ENCODE measurements at regions not wholly inside any gene's neighbourhood (a gene's known extent, or its start where the extent isn't known, plus 50 kb on each side); places are given as distances from the start of the nearest gene placed in this dataset.

DNA sequence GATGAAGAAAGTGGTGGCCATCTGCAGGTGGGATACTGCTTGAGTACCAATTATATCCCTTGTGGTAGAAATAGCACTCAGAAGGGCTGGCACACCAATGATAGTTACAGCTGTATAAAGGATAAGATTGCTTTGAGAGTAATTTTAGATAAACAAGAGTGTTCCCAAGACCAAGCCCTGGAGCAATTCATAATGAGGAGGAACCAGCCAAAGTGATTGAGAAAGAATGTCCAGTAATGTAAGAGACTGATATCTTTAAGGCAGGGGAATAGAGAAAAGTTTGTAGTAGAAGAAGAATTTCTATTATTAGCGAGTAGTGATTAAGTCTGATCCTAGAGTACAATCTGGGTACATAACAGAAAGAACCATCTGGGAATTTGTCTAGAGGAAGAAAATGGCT, 945.1 kb downstream of the OTOL1 start:
- no peak for FAIRE-seq

DNA sequence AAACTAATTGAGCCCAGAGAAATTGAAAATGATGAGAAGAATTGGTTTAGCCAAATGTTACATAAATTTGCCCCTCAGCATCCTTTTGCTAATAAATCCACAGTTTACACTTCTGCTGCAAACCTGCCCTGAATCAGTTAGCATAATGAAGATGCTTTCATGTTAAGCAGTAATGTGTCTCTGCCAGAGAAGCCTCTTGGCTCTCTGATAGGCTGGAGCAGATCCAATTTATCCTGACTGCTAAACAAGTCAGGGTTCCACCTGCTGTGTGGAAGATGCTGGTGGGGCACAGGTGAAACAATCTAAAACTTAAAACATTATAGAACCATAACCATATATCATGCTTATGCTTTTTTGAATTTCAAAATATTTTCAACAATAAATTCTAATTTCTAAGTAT, 946.8 kb downstream of the OTOL1 start:
- no peak for FAIRE-seq

DNA sequence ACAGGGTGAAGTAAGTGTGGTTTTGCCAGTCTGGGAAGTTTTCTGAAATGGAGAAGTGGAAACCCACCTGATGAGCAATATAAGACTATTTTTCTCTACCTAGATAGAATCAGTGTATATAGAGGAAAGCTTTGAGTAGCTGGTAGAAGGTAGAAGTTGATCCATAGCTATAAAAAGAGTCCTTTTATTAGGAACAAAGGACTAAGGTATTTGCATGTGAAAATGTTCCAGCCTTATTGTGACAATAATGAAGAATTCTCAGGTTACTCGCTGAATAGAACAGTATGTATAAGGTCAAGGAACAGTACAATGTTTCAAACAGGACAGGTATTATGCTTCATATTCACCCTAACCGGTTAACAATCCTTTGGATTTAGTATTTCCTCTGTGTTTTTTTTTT, 972.2 kb downstream of the OTOL1 start:
- FAIRE-seq, result no peak

DNA sequence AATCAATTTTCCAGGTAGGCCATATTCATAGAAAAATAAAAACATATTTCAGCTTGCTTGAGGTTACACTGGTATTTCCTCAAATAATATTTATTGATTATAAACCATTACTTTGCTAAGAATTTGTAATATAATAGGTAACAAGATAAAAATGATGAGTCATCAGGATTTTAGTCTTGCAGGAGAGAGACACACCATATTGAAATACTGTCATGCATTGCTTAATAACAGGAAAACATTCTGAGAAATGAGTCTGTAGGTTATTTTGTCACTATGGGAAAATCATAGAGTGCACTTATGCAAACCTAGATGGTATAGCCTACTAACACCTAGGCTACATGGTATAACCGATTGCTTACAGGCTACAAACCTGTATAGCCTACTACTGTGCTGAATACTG, 990.5 kb downstream of the OTOL1 start:
- FAIRE-seq, result no peak

DNA sequence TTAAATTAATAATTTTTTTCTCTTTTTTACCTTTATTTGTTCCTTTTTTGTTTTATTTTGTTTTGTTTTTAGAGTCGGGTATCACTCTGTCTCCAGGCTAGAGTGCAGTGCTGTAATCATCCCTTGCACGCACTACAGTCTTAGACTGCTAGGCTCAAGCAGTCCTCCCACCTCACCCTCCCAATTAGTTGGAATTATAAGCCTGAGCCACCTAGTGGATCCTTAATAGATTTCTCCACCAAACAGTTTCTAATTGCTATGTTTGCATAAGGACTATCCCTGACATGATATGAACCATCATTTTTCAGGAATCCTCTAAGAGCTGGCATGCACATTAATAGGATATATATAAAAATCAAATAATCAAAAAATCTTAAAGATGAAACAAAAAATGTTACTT, 993.2 kb downstream of the OTOL1 start:
- no peak for FAIRE-seq

DNA sequence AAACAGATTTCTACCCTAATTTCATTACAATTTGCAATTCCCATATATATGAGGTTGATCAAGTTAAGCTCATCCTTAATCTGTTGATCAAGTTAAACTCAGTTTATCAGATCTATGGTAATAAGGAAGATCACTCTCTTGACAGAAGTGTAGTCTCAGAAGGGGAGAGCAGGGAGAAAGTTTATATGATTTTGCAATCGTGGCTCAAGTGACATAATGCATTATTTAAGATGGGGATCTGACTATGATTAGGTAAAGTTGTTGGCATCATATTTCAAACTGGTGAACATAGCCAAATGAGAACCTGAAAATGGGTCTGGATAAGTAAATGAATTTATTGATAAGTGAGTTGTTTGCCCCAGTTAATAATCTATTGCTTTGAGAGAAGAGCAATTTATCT, 995.3 kb downstream of the OTOL1 start:
- no peak for FAIRE-seq

DNA sequence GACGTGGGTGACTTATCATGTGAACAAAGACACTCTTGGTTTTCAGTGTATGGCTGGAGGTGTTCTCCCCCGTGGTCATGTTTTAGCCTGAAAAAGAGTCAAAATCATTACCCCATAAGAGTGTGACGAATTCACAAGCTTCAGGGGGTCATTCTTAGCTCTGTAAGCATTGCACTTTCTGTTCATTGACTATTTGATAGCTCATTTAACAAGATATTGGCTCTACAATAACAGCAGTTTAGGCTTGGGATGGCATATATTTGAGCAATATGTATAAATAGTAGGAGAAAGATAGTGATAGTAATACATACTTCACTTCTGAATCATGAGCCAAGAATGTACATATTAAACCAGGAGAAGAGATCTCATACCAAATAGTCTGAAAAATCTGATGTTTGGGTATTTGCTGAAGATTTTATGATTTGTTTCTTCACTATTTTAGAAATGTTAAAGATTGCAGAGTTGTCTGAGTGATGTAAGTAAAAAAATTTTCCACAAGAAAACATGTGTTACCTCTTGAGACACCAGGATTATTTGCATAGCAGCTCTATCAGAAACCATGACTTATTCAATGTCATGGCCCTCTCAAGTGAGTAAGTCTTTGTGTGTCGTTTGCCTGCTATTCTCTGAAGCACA, 996.0 kb downstream of the OTOL1 start:
- FAIRE-seq, result no peak

DNA sequence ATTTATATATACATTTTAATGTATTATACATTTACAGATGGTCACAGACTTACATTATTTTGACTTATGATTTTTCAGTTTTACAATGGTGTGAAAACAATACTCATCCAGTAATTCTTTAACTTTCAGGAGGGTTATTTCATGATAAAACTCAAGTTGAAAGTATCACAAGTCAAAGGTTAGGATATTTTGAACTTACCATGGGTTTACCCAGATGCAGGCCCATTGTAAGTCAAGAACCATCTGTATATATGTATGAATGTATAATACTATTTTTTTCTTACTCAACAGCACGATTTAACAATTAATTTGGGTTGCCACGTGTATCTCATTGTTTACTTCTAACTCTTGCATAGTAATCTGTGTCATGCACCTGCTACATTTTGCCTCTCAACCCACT, 1002.0 kb downstream of the OTOL1 start:
- no peak for FAIRE-seq

DNA sequence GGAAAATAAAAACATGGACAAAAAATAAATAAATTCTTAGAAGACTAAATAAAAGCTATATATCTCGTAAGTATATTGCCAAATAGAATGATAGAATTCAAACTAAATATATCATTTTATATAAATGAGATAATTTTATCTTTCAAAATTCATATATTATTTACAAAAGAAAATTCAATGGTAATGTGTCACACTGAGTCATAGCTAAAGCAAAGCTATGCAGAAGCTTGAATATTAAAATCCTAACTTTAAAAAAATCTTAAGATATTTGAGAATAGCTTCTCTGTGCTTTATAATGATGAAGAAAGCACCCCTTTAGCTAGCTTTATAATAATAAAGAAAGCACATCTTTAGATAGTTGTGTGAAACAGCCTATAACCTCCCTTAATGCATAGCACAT, 1010.8 kb downstream of the OTOL1 start:
- no peak for FAIRE-seq

DNA sequence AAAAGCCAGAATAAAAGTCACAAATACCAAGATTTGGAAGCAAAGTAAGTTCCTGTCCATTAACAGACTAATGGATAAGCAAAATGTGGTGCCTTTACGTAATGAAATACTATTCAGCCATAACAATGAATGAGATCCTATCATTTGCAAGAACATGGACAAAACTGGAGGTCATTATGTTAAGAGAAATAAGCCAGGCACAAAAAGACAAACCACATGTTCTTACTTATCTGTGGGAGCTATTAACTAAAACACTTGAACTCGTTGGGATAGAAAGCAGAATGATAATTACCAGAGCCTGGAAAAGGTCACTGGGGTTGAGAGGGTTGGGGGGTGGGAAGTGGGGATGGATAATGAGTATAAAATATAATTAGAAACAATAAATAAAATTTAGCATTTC, 1015.9 kb downstream of the OTOL1 start:
- FAIRE-seq, result no peak

DNA sequence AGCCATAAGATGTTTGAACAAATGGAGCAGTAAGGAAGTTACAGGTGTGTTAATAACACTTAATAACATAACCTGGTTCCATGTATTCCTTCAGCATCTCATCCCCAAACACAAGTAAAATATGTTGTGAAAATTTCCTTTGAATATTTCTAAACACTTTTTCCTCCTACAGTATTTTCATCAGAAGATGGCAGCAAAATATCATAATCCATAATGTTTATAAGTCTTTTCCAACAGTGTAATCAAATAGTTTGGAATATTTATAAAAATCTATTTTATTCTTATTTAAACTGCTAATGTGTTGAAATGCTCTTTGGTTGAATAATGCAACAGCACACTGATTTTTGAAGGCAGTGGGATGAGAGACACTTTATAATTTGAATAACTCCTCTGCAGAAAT, 1020.5 kb downstream of the OTOL1 start:
- FAIRE-seq, result no peak

DNA sequence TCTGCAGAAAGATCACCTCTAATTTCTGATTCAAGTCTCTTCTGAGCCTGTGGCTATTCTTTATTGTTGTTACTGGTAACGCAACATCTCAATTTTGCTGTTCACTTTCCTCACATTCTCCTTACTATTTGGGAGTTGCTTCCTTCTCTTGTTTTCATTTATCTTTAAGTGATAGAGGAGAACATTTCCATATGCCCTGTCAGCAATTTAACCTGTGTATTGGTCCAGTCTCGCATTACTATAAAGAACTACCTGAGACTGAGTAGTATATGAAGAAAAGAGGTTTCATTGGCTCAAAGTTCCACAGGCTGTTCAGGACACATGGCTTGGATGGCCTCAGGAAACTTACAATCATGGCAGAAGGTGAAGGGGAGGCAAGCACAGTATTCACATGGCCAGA, 1025.1 kb downstream of the OTOL1 start:
- no peak for FAIRE-seq

DNA sequence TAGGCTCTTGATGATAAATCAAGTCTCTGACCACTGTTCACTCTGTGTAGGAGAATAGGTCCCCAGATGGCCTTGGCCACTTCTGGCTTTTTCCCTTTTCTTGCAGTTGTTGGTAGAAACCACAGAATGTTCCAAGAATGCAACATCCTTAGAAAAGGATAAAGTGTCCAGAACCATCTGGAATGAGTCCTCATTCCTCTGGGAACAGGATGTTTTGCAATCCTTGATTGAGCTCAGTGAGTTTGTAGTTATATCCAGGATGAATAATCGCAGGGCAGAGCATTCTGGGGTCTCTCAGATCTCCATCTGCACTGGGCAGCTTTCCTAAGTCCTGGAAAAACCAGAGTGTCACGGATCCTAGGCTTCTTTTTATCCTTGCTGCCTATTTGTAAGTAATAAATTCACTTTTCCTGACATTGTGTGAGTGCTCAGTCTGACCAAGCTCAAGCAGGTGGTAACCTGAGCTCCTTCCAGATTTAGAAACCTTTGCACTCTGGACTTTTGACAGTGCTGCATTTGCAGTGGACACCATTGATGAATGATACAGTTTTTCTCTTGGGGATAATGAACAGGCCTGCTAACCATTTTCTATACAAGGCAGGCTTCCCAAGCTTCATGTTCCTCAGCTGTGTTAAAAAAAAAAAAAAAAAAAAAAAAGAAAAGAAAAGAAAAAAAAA, 1028.6 kb downstream of the OTOL1 start:
- FAIRE-seq, result no peak

DNA sequence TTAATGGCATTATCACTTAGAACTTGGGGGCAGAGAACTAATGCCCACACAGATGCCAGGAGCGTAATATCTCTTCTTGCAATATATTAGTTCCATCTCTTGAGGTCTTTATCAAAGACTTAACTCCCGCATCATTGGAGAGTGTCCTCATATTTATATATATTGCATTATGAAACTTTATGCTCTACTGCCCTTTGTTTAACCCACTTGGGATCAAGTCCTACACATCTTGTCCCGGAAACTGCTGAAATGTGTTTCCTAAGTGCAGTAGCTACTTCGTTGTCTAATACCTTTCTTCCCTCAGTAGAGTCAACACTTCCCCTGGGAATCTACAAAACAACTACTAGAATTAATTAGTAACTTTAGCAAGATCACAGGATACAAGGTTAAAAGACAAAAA, 1029.2 kb downstream of the OTOL1 start:
- FAIRE-seq, result no peak

DNA sequence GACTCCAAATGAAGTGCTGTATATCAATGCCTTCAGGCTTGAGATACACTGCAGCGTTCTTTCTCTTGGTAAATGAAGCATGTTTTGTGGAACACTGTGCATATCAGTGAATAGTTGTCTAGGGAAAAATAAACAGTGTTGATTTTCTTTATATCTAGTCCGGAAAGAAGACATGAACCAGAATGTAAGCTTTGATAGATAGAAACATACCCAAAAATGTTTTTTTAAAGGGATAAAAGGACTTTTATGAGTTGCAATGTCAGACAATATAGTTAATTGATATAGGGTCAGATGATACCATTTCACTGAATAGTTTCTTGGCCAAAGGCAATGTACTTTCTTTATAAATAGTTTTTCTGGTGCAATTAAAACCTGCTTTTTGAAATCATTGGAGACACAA, 1037.8 kb downstream of the OTOL1 start:
- no peak for FAIRE-seq

DNA sequence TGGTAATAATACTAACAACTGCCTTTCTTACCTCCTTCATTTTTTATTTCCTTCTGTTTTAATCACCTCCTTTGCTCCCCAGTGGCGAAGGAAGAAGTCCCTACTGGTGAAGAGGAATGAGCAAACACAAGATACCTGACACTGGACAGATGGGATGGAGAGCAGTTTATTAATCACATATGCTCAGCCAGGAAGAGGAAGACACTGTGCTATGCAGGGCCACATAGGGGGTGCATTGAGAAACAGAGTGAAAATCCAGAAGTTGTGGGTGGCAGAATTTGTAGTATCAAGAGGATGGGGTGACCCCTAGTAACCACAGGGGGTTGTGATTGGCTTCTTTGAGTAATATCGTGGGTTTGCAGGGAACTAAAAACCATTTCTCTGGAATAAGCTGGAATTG, 1041.9 kb downstream of the OTOL1 start:
- no peak for FAIRE-seq

DNA sequence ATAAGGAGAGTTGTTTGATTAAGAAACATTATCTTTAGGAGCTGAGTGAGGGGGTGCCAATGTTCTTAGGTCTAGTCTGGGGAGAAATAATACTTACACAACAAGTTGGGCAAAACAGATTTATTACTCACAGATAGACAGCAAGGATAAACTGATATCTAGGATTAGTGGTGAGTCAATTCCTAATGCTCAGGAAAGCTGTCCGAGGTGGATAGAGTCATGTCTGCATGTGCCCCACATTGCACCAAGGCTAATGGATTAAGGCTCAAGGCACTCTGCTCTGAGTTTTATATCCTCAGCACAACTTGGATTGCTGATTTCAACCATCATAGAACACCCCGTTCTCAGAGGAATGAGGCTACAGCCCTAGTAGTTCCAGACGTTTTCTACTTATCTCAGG, 1042.3 kb downstream of the OTOL1 start:
- FAIRE-seq, result no peak

DNA sequence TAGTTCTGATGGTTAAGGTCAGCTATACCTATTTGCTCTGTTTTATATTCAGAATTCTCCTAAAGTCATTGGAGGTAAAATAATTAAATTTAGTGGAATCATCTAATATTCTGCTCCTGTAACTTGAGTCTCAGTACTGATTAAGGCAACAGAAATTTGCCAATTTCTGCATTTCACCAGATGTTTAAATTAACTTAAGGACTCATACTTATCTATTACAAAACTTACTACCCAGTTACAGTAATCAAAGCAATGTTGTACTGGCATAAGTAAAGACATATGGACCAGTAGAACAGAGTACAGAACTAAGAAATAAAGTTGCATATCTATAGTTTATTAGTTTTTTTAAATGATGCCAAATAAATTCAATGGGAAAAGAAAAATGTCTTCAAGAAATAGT, 1043.8 kb downstream of the OTOL1 start:
- no peak for FAIRE-seq

DNA sequence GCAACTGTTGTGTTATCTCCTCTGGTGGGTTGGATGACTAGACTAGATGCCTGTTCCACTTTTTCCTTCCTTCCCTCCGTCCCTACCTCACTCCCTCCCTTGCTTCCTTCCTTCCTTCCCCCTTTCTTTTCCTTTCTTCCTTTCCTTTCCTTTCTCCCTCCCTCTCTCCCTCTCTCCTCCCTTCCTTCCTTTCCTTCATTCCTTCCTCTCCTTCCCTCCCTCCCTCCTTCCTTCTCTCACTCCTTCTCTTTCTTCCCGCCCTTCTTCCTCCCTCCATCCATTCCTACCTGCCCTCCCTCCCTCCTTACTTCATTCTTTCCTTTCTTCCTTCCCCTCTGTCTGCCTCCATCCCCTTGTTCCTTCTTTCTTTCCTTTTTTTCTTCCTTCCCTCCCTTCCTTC, 1045.3 kb downstream of the OTOL1 start:
- FAIRE-seq, result no peak

DNA sequence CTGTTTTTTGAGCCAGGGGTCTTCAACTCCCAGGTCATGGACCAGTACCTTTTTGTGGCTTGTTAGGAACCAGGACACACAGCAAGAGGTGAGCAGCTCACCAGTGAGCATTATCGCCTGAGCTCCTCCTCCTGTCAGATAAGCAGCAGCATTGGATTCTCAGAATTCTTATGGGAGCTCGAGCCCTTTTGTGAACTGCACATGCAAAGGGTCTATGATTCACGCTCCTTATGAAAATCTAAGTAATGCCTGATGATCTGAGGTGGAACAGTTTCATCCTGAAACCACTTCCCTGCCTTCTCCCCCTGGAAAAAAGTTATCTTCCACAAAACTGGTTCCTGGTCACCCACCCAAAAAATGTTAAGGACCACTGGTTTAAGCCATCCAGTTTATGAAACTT, 1047.6 kb downstream of the OTOL1 start:
- no peak for FAIRE-seq

DNA sequence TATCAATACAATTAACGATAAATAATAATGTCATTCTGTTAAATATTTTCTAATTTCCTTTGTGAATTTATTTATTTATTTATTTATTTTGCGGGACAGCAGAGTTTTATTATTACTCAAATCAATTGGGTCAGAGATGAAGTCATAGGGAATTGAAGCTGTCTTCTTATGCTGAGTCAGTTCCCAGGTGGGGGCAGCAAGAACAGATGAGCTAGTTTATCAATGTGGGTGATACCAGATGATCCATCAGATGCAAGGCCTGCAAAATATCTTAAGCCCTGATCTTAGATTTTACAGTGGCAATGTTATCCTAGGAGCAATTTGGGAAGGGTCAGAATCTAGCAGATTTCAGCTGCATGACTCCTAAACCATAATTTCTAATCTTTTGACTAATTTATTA, 1050.3 kb downstream of the OTOL1 start:
- no peak for FAIRE-seq

DNA sequence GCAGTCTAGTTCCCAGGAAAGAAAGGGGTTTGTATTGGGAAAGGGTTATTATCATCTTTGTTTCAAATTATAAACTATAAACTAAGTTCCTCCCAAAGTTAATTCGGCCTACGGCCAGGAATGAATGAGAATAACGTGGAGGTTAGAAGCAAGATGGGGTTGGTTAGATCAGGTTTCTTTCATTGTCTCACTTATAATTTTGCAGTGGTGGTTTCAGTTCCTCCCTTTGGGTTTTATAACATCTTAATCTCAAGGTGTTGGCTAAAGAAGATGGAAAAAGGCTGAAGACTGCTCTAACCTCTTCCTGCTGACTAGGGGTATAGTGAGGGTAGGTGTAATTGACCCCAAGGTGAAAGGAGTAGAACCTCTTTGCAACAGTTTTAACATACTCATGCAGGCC, 1050.7 kb downstream of the OTOL1 start:
- no peak for FAIRE-seq

DNA sequence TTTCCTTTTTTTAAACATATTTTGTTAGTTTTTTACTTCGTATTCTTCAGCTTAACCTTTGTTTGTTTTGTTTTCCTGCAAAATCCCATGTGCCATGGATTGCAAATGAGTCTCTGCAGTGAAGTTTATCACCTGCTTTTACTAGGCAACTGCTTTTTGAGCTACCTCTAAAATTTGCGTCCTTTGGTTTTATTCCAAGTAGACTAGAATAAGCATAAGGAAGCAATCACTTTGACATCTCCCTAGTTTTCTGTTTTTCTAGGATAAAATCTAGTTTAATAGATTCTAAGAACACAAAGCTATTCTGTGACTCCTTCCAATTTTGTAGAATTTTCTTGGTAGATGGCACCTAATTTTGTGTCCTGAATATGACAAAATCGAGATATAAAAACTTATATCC, 1059.2 kb downstream of the OTOL1 start:
- FAIRE-seq, result no peak

DNA sequence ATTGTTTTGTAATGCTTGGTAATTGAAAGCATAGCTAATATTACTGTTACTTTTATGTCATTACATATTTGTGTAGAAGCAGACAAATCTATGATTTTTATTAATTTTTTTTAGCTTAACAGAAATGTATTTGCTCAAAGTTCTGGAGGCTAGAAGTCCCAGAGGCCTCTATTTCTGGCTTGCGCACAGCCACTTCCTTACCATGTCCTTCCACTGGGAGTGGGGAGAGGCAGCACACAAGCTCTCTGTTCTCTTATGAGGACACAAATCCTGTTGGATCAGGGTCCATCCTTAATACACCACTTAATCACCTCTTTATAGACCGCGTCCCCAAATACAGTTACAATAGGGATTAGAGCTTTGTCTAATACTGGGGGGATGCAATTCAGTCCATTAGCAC, 1061.4 kb downstream of the OTOL1 start:
- FAIRE-seq, result no peak

DNA sequence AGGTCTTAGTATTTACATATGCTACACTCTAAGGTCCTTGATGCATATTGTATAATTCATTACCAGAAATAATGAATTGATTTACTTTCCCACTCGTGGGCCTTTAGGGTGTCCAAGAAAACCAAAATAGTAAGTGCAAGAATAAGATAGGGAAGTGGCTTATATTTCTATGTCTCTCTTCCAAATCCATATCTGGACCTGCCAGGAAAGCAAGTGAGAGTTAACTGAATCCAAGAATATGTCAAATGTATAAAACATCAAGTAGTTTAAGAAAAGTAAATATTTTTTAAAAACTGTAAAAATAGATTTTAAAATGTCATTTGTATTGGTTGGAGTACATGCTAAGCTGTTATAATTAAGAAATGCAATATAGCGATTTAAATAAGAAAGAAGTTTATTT, 1072.1 kb downstream of the OTOL1 start:
- no peak for FAIRE-seq

Data from islet of Langerhans (tissue), 1 donor.